IgD-negative memory B cell (primary cell): ENCODE measurements at regions not wholly inside any gene's neighbourhood (a gene's known extent, or its start where the extent isn't known, plus 50 kb on each side); places are given as distances from the start of the nearest gene placed in this dataset.

Source experiments
- H3K27ac Mint-ChIP-seq, 3 donors: one replicate each; pipeline ENCODE4 v1.8.0; 2020 to 2022; ENCODE audit warnings: mild to moderate bottlenecking in 3 of 3, mixed read lengths in 3 of 3, moderate library complexity in 1 of 3
- H3K27me3 Mint-ChIP-seq: one replicate; pipeline ENCODE4 v1.8.0; 2021; ENCODE audit warnings: mixed read lengths
- H3K36me3 Mint-ChIP-seq: one replicate; pipeline ENCODE4 v1.8.0; 2020; ENCODE audit warnings: mild to moderate bottlenecking, mixed read lengths
- H3K4me1 Mint-ChIP-seq, 3 donors: one replicate each; pipeline ENCODE4 v1.8.0; 2020 to 2022; ENCODE audit warnings: mixed read lengths in 3 of 3, mild to moderate bottlenecking in 1 of 3
- H3K4me3 Mint-ChIP-seq, 4 donors: one replicate each; pipeline ENCODE4 v1.8.0; 2020 to 2022; ENCODE audit warnings: mild to moderate bottlenecking in 4 of 4, mixed read lengths in 4 of 4, moderate library complexity in 3 of 4
- H3K9me3 Mint-ChIP-seq, 3 donors: one replicate each; pipeline ENCODE4 v1.8.0; 2020 to 2021; ENCODE audit warnings: mixed read lengths in 3 of 3, mild to moderate bottlenecking in 1 of 3

DNA sequence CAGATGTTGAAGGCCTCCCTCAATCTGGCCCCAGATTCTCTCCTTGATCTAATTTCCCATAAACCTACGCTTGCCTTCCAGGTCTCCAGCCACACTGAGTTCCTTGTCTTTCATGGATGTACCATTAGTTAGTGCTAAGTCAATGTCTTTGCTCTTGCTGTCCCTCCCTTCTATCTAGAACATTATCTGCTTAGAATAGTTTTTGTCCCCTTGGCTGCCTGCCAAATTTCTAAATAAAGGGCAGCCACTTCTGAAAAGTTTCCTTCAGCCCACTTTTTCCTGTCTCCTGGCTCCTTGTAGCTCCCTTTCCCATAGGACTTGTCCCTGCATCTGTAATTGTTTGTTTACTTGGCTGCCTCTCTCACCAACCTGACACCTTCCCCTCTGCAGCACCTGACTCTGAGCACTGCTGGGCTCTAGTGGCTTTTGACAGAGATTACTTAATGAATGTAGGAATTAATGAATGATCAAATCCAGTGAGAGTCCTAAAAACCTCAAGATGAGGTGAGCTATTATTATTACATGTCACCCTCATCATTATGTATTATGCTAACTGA lies 58.3 kb downstream of the CXCL12 start:
- Mint-ChIP-seq H3K4me3 (no peak overlapping the region), H3K27me3 (no peaks in the 10 kb centered on the region), H3K9me3 (no peaks in the 10 kb centered on the region), H3K36me3 (no peaks in the 10 kb centered on the region), H3K4me1 (no peaks in the 10 kb centered on the region), H3K27ac (no peak overlapping the region)

DNA sequence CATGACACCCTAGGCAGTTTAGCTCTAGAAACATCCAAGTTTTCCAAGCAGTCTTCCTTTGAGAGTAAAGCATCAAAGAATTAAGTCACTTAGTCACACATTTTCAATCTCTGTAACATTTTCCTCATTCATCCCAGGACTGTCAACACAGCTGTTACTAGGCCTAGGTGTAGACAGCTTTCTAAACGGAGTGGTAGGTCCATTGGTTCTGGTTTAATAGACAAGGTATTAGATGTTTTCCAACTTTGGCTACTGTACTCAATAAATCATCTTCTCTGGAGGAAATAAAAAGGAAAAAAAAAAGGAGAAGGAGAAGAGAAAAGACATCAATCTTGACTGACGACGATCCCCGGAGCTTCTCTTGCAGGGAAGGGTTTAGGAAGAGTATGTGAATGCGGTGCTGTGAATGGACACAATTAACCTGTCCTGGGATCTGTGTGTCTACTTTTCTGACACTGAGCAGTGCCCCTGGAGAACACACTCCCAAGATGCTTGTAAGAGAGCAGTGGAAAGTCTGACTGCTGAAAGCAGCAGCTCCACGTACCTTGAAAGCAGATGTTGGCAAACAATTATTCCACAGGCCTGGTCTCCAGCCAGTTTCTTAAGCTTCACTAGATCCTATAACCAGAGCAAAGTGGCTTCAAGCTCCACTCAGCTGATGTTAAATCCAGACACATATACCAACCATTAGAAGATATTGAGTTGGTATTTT lies 59.1 kb downstream of the CXCL12 start:
- H3K27ac Mint-ChIP-seq, result no peak overlapping the region
- no peaks in the 10 kb centered on the region for H3K4me1 Mint-ChIP-seq
- H3K27me3 Mint-ChIP-seq, result no peaks in the 10 kb centered on the region
- no peaks in the 10 kb centered on the region for H3K36me3 Mint-ChIP-seq
- H3K4me3 Mint-ChIP-seq, result no peak overlapping the region
- no peaks in the 10 kb centered on the region for H3K9me3 Mint-ChIP-seq

GRCh38 chr10:44325157-44325556 lies 59.7 kb downstream of the CXCL12 start:
- H3K4me1 Mint-ChIP-seq, result no peaks in the 10 kb centered on the region
- H3K27me3 Mint-ChIP-seq, result no peaks in the 10 kb centered on the region

DNA sequence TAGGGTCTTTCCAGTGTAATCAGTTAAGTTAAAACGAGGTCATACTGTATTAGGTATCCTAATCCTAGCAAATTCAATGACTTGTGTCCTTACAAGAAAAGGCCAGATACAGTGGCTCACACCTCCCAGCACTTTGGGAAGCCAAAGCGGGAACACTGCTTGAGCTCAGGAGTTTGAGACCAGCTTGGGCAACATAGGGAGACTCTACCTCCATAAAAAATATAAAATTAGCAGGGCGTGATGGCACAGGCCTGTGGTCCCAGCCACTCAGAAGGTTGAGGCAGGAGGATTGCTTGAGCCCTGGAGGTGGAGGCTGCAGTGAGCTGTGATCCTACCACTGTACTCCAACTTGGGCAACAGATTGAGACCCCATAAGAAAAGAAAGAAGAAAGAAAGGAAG lies 61.1 kb downstream of the CXCL12 start:
- Mint-ChIP-seq H3K9me3 (peaks cover 0 to under 1% (median 0%) of the 10 kb centered on the region in 3 donors), H3K27me3 (peaks cover under 1% of the 10 kb centered on the region)

More at GRCh38 chr10:44325157-44325556, 59.7 kb downstream of the CXCL12 start:
- H3K9me3 Mint-ChIP-seq, result no peaks in the 10 kb centered on the region
- no peak overlapping the region for H3K27ac Mint-ChIP-seq
- no peak overlapping the region for H3K4me3 Mint-ChIP-seq
- no peaks in the 10 kb centered on the region for H3K36me3 Mint-ChIP-seq

DNA sequence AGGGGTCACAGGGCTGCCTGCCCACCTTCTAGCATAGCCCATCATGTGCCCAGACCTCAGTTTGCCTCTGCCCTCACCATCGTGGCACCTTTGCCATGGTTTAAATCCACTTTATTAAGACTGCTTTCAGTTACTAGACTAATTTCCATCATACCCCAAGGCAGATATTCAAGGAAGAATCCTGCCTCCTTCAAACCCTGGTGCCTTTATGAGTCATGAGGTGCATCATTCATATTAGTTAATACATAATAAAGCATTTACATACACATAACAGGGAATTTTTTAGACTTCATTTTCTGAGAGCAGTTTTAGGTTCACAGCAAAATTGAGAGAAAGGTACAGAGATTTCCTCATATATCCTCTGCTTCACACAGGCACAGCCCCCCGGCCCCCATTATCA lies 62.8 kb downstream of the CXCL12 start:
- Mint-ChIP-seq H3K4me1 (peaks cover 0 to 1% (median 0%) of the 10 kb centered on the region in 3 donors), H3K27ac (no peak overlapping the region), H3K27me3 (peaks cover 1% of the 10 kb centered on the region), H3K9me3 (peaks cover 0 to 2% (median under 1%) of the 10 kb centered on the region in 3 donors), H3K4me3 (no peak overlapping the region), H3K36me3 (no peaks in the 10 kb centered on the region)

More for the DNA sequence above, 61.1 kb downstream of the CXCL12 start:
- H3K36me3 Mint-ChIP-seq, result no peaks in the 10 kb centered on the region
- H3K4me3 Mint-ChIP-seq, result no peak overlapping the region
- no peak overlapping the region for H3K27ac Mint-ChIP-seq
- H3K4me1 Mint-ChIP-seq, result no peaks in the 10 kb centered on the region

- Mint-ChIP-seq H3K4me1 (peaks cover 0 to 2% (median 0%) of the 10 kb centered on the region in 3 donors), H3K9me3 (peaks cover 0 to 2% (median 2%) of the 10 kb centered on the region in 3 donors), H3K4me3 (no peak overlapping the region), H3K36me3 (no peaks in the 10 kb centered on the region), H3K27ac (no peak overlapping the region), H3K27me3 (peaks cover 1% of the 10 kb centered on the region)
These were observed 64.1 kb downstream of the CXCL12 start for GRCh38 chr10:44320756-44321155.

DNA sequence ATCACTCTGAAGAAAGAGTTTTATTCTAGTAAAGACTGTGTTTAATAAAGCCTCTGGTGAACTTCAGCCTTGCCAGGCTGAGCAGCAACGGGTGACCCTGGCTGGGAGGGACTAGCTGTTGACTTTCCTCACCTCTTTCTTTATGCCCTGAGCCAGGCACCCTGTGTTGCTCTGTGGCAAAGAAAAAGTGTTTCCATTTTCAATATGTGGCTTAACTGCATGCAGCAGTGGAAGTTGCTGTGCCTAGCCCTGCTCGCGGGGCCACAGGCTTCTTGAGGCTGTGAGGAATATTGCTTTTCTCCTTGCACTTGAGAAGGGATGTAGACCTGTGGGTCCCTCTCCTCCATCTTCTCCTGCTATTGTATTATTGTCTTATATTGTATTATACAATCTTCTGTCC lies 67.0 kb downstream of the CXCL12 start:
- H3K27me3 Mint-ChIP-seq, result peaks cover 5% of the 10 kb centered on the region
- H3K36me3 Mint-ChIP-seq, result peaks cover 2% of the 10 kb centered on the region
- H3K27ac Mint-ChIP-seq, result no peak overlapping the region
- no peak overlapping the region for H3K4me3 Mint-ChIP-seq
- peaks cover 0 to 2% (median 0%) of the 10 kb centered on the region in 3 donors for H3K4me1 Mint-ChIP-seq
- H3K9me3 Mint-ChIP-seq, result peaks cover 0 to 2% (median 2%) of the 10 kb centered on the region in 3 donors

- Mint-ChIP-seq H3K4me1 (peaks cover 0 to 2% (median 0%) of the 10 kb centered on the region in 3 donors), H3K36me3 (peaks cover 2% of the 10 kb centered on the region), H3K27ac (no peak overlapping the region), H3K27me3 (peaks cover 8% of the 10 kb centered on the region), H3K4me3 (no peak overlapping the region), H3K9me3 (peaks cover 0 to 2% (median 2%) of the 10 kb centered on the region in 3 donors)
These were observed 68.0 kb downstream of the CXCL12 start for GRCh38 chr10:44316922-44317215.

DNA sequence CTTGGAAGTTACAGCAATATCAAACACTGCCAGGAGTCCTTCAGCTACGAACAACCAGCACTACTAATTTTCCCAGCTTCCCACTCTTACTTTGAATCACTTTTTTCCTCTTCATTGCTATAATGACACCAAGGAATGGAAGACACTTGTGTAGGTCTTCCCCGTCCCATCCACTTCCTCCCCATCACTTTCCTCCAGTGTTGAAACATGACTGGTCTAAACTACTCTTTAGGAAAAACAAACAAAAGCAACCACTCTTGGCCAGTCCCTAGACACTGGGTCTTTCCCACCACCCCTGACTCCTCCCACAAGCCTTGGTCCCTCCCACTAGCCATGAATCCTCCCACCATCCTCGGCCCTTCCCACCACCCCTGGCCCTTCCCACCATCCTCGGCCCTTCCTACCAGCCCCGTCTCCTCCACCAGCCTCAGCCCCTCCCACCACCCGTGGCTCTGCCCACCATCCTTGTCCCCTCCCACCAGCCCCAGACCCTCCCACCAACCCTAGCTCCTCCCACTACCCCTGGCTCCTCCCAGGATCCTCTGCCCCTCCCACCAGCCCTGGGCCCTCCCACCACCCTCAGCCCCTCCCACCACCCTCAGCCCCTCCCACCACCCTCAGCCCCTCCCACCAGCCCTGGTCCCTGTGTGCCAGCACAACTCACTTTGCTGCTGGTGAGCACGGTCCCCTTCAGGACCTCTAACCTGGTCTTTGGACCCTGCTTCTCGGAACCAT lies 68.5 kb downstream of the CXCL12 start:
- Mint-ChIP-seq H3K4me3 (no peak overlapping the region), H3K36me3 (peaks cover 2% of the 10 kb centered on the region), H3K27me3 (peaks cover 12% of the 10 kb centered on the region), H3K9me3 (peaks cover 0 to 2% (median 2%) of the 10 kb centered on the region in 3 donors), H3K4me1 (peaks cover 2 to 4% (median 3%) of the 10 kb centered on the region in 3 donors), H3K27ac (no peak overlapping the region)

- H3K4me3 Mint-ChIP-seq, result no peak overlapping the region
- H3K27me3 Mint-ChIP-seq, result peaks cover 15% of the 10 kb centered on the region
- no peak overlapping the region for H3K27ac Mint-ChIP-seq
- peaks cover 5 to 8% (median 5%) of the 10 kb centered on the region in 3 donors for H3K4me1 Mint-ChIP-seq
- peaks cover 0 to 2% (median 2%) of the 10 kb centered on the region in 3 donors for H3K9me3 Mint-ChIP-seq
- peaks cover 2% of the 10 kb centered on the region for H3K36me3 Mint-ChIP-seq
These were observed 70.0 kb downstream of the CXCL12 start for GRCh38 chr10:44314802-44315460.

- H3K36me3 Mint-ChIP-seq, result peaks cover 2% of the 10 kb centered on the region
- no peak overlapping the region for H3K27ac Mint-ChIP-seq
- H3K9me3 Mint-ChIP-seq, result peaks cover 0 to 2% (median under 1%) of the 10 kb centered on the region in 3 donors
- H3K4me3 Mint-ChIP-seq, result no peak overlapping the region
- peaks cover 5 to 8% (median 5%) of the 10 kb centered on the region in 3 donors for H3K4me1 Mint-ChIP-seq
- peaks cover 14% of the 10 kb centered on the region for H3K27me3 Mint-ChIP-seq
These were observed 71.1 kb downstream of the CXCL12 start for GRCh38 chr10:44313761-44314165.

GRCh38 chr10:44312401-44312800 lies 72.5 kb downstream of the CXCL12 start:
- peaks cover 2% of the 10 kb centered on the region for H3K36me3 Mint-ChIP-seq
- peaks cover 0 to 2% (median 0%) of the 10 kb centered on the region in 3 donors for H3K9me3 Mint-ChIP-seq
- H3K27me3 Mint-ChIP-seq, result peaks cover 14% of the 10 kb centered on the region
- no peak overlapping the region for H3K27ac Mint-ChIP-seq
- peaks cover 5 to 8% (median 5%) of the 10 kb centered on the region in 3 donors for H3K4me1 Mint-ChIP-seq
- no peak overlapping the region for H3K4me3 Mint-ChIP-seq

DNA sequence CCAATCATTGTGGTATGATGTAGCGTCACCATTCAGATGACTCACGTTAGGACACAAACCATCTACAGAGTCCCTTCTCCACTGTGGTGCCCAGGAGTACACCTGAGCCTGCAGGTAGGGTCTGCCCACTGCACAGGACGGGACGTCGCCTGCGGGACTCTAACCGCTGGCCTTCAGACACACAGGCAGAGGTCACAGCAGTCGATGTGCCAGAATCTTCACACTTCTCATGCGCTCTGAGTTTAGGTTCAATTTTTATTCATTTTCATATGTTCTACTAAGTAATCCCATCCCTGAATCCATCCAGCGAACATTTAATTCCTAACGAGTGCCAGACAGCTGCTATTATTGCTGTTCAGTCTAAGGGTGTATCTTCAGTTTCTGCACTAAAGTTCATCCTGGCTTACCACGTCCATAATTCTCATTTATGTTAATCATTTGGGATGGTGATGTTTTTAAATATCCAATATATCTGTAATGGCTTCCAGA lies 73.3 kb downstream of the CXCL12 start:
- peak overlapping the region in 3 of 4 donors; percentile 13 to 65 (median 32) for H3K4me3 Mint-ChIP-seq
- peak overlapping the region in 1 of 3 donors; percentile 59 for H3K27ac Mint-ChIP-seq
- H3K9me3 Mint-ChIP-seq, result peaks cover 0 to 1% (median 0%) of the 10 kb centered on the region in 3 donors
- peaks cover 2% of the 10 kb centered on the region for H3K36me3 Mint-ChIP-seq
- H3K27me3 Mint-ChIP-seq, result peaks cover 14% of the 10 kb centered on the region
- peaks cover 5 to 6% (median 5%) of the 10 kb centered on the region in 3 donors for H3K4me1 Mint-ChIP-seq

DNA sequence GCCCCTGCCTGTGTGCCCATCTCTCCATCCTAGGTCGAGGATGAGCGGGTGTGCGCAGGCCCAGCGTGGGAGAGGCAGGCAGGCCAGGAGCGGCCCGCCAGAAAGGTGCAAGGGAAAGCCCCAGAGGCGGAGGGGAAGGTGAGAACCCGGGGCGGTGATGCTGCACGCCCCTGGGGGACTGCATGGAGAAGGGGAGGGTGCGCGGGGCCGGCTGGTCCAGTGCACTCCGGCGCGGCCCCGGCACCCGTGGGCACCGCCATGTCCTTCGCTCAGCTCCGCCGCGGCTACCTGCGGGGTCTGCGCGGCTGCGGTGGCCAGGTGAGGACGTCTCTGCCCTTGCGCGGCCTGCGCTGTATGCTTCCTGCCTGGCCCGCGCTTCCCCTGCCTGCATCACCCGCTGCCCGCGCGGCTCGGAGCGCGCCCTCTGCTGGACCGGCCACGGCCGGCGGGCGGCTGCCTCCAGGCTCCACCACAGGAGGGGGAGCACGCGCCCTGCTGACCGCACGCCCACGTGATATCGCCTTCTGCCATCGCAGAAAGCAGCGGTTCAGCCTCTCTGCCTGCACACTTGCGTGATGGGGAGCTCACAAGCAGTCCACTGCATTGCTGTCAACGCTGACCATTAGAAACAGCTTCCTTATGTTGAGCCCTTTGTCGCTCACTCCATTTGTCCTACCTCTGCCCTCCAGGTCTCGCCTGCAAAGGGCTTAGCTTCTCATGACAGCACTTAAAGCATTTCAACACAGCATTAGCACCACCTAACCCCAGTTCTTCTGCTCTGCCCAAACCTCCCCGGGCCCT lies 73.9 kb downstream of the CXCL12 start:
- peak overlapping the region in 3 of 4 donors; percentile 32 to 73 (median 65) for H3K4me3 Mint-ChIP-seq
- H3K36me3 Mint-ChIP-seq, result peaks cover 2% of the 10 kb centered on the region
- H3K27ac Mint-ChIP-seq, result peak overlapping the region in 1 of 3 donors; percentile 93
- H3K9me3 Mint-ChIP-seq, result peaks cover 0 to 2% (median 0%) of the 10 kb centered on the region in 3 donors
- peaks cover 5 to 6% (median 5%) of the 10 kb centered on the region in 3 donors for H3K4me1 Mint-ChIP-seq
- H3K27me3 Mint-ChIP-seq, result peaks cover 14% of the 10 kb centered on the region
